VCaP (cell line): ENCODE measurements at regions not wholly inside any gene's neighbourhood (a gene's known extent, or its start where the extent isn't known, plus 50 kb on each side); places are given as distances from the start of the nearest gene placed in this dataset.

Experiments
- H3K27ac ChIP-seq: fragments of 450-650 bp; 2 replicates; pipeline ENCODE4 v1.5.1; 2017
- TF ChIP-seq, protein P1 (sequence below): fragments of 450-650 bp; conservative IDR thresholded peaks from 2 replicates; pipeline ENCODE4 v1.5.1; 2017; ENCODE audit warnings: mild to moderate bottlenecking, moderate library complexity

DNA sequence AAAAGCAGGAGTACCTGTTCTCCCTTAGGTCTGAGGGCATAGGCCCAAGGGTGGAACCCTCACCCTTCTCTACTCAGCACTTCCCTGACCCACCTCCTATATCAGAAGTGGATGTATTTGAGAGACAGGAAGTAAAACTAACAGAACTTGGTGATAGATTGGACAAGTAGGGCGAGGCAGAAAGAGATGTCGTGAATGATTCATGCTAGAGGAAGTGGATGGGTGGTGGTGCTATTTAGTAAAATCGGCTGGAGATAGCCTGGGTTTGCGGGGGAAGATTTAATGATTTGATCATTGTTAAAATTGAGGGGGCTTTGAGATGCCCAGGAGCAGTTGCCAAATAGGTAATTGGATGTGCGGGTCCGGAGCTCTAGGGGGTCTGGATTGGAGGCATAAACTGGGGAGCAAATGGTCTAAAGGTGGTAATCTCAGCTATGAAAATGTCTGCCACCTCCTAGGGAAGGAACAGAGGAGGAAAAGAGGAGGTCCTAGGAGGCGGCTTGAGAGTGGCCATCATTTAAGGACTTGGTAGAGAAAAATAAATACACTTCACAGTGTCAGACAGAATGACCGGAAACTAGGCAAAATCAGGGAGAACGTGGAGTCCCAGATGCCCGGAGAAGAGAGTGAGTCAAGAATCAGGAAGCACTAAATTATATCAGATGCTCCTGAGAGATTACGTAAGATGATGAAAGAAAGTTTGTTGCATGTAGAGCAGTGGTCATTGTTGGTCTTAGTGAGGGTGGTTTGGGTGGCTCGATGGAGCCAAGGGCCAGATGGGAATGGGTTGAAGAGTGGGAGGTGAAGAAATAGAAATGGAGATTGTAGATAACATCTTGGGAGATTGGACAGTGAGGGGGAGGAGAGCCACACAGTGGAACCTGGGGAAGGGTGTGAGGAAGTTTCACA, 142.0 kb downstream of the CEP57L1 start:
- TF ChIP-seq, protein P1, sequence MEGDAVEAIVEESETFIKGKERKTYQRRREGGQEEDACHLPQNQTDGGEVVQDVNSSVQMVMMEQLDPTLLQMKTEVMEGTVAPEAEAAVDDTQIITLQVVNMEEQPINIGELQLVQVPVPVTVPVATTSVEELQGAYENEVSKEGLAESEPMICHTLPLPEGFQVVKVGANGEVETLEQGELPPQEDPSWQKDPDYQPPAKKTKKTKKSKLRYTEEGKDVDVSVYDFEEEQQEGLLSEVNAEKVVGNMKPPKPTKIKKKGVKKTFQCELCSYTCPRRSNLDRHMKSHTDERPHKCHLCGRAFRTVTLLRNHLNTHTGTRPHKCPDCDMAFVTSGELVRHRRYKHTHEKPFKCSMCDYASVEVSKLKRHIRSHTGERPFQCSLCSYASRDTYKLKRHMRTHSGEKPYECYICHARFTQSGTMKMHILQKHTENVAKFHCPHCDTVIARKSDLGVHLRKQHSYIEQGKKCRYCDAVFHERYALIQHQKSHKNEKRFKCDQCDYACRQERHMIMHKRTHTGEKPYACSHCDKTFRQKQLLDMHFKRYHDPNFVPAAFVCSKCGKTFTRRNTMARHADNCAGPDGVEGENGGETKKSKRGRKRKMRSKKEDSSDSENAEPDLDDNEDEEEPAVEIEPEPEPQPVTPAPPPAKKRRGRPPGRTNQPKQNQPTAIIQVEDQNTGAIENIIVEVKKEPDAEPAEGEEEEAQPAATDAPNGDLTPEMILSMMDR = no peak
- no peak overlapping the region for H3K27ac ChIP-seq

DNA sequence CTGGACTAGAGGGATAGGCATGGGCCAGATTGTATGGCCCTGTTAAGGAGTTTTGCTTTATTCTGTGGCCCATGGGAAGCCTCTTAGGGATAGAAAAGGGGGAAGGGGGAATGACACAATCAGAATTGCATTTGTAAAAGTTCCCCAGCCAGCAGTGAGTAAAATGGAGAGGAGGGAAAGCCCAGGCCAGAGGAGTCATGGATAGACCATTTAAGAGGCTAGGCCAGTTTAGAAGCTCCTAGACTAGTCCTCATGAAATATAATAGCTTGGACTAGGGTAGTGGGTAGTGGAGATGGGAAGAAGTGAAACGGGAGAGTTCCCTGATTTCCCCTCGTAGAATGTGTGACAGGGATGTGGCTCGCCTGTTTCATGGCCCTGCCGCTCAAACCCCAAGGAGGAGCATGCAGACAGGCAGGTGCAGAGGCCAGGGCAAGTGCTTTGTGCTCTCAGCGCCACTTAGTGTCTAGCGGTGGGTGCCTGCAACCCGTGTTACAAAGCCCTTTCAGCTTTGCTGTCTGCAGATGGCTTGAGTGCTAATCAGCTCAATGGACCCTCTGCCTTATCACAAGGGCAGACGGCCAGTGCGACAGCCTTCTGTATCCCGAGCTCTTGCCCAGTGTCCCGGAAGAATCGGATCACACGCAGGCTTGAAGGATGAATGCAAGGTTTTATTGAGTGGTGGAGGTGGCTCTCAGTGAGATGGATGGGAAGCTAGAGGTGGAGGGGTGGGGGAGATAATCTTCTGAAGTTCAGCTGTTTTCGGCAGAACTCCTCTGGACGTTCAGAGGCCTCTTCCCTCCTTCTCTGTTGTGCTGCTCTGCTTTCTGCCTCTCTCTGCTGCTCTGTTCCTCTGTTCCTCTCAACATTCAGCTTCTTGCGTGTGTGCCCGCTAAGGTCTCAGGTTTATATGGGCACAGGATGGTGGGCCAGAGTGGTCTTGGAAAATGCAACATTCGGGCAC, 141.1 kb downstream of the CEP57L1 start:
- no peak overlapping the region for H3K27ac ChIP-seq
- TF ChIP-seq, protein P1 = no peak

DNA sequence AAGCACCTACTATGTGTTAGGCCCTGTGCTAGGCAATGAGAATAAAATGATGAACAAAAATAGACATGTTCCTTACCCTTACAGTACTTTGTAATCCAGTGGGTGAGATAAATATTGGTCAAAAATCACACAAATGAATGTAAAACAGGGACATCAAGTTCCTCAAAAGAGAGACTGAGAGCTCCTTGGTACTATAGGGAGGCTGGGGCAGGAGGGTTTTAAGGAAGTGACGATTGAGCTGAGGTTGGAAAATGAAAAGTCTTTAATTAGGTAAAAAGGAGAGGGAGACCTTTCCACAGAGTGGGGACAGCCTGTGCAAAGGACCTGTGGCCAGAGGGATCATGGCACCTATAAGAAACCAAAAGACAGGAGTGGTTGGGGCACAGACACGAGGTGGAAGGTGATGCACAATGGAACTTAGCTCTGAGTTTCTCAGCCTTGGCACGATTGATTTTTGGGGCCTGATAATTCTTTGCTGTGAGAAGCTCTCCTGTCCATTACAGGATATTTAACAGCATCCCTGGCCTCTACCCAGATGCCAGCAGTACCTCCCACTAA, 140.3 kb downstream of the CEP57L1 start:
- TF ChIP-seq, protein P1 = no peak
- no peak overlapping the region for H3K27ac ChIP-seq

DNA sequence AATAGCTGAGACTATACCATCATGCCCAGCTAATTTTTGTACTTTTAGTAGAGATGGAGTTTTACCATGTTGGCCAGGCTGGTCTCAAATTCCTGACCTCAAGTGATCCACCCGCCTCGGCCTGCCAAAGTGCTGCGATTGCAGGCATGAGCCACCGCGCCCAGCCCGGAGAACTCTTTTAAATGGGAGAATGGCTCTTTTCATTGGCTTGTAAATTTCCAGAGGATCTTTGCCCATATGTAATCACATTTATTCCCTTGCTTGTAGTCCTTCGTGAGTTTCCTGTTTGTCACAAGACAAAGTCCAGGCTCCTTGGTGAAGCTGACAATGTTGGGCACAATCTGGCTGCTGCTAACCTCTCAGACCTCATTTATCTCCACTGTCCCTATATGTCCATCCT, 135.1 kb downstream of the CEP57L1 start:
- TF ChIP-seq, protein P1 = no peak
- H3K27ac ChIP-seq = no peak overlapping the region

DNA sequence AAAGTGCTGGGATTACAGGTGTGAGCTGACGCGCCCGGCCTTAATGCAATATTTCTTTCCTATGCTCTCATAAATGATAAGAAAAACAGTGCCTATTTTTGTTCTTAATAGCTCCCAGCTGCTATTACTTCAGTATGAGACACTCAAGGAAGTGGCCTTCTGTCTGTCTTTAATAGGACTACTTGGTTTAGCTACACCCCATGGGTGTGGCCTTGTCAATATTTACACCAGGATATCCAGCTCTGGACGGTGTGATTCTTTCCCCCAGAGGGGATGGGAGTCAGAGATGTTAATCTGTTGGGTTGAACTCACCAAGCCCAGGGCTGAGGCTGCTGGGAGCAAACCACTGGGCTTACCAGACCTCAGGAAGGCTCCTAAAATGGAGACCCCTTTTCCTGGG, 134.2 kb downstream of the CEP57L1 start:
- TF ChIP-seq, protein P1 = no peak
- H3K27ac ChIP-seq = no peak overlapping the region

DNA sequence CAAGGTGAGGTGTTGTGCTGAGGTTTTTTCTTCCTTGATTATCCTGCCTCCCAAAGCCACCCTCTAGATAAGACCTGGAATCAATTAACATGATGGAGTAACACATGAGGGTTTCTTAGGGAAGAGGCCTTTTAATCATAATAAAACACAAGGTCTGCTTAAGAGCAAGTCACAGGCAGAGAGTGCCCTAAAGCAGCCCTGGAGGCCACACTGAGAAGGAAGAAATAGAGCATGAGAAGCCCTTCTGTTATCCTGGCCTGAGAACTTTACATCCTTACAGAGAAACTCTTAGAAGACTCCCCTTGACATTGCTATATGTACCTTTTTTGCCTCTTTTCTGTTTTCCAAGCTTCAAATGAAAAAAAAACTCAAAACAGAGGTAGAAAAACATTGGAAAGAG, 132.3 kb downstream of the CEP57L1 start:
- TF ChIP-seq, protein P1 = no peak
- no peak overlapping the region for H3K27ac ChIP-seq

DNA sequence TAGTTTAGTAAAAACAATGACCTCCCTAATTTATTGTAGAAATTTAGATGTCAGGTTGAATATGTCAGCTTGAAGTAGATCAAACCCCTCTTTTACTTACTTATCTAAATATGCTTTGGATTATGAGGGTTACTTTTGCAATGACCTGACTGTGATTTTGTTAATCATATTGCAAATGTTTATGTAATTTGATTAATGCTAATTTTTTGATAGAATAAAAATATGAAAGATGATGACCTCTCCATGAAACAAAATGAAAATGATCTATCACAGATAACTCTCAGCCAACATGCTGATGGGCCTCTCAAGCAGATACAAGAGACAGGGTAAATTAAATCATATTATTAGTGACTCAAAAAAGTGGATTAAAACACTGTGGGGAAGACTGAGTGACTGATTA, 131.0 kb downstream of the CEP57L1 start:
- TF ChIP-seq, protein P1 = no peak
- H3K27ac ChIP-seq = no peak overlapping the region
